Tibial nerve (tissue), 4 donors: ENCODE measurements at regions not wholly inside any gene's neighbourhood (a gene's known extent, or its start where the extent isn't known, plus 50 kb on each side); places are given as distances from the start of the nearest gene placed in this dataset.
A peak's percentile ranks its signal among the peaks of the same experiment; 100 is the strongest.

ENCODE experiments used
- DNase-seq, 2 donors: peaks; one replicate each; pipeline ENCODE4 v3.0.0-alpha.2; 2019; ENCODE audit warnings: low spot score in 2 of 2
- H3K27ac ChIP-seq, 4 donors: fragments of 200-600 bp; sonication (generic) in 3 of 4; one replicate each; pipeline ENCODE4 v1.5.1; 2017 to 2019; ENCODE audit warnings: mild to moderate bottlenecking in 1 of 4
- H3K27me3 ChIP-seq, 2 donors: fragments of 200-600 bp; sonication (generic) in 1 of 2; one replicate each; pipeline versions ENCODE4 v1.5.1 to v1.6.0; 2017 to 2019
- H3K36me3 ChIP-seq, 3 donors: fragments of 200-600 bp; sonication (generic); one replicate each; pipeline ENCODE4 v1.5.1; 2018 to 2019
- H3K4me1 ChIP-seq, 4 donors: fragments of 200-600 bp; sonication (generic) in 3 of 4; one replicate each; pipeline ENCODE4 v1.5.1; 2017 to 2019
- H3K4me3 ChIP-seq, 4 donors: fragments of 200-600 bp; sonication (generic) in 3 of 4; one replicate each; pipeline ENCODE4 v1.5.1; 2017 to 2019; ENCODE audit warnings: mild to moderate bottlenecking in 1 of 4, moderate library complexity in 1 of 4
- H3K9me3 ChIP-seq, 4 donors: fragments of 200-600 bp; sonication (generic) in 3 of 4; one replicate each; pipeline ENCODE4 v1.5.1; 2017 to 2019
- CTCF ChIP-seq, 5 experiments: fragments of 200-600 bp in 3 of 5; fragments of 450-650 bp in 2 of 5; sonication (generic) in 3 of 5; IDR thresholded peaks; one replicate each; pipeline ENCODE4 v1.5.1; 2016 to 2019; ENCODE audit warnings: antibody characterized with exemption in 5 of 5, mild to moderate bottlenecking in 3 of 5, moderate library complexity in 2 of 5
- EP300 ChIP-seq, 2 donors: sonication (generic); formaldehyde crosslinking; IDR thresholded peaks; one replicate each; pipeline ENCODE4 v1.6.1; 2017; ENCODE audit warnings: antibody characterized with exemption in 2 of 2, mild to moderate bottlenecking in 1 of 2
- POLR2A ChIP-seq, 2 donors: fragments of 450-650 bp; IDR thresholded peaks; one replicate each; pipeline ENCODE4 v1.6.1; 2017; ENCODE audit warnings: antibody characterized with exemption in 2 of 2, mild to moderate bottlenecking in 2 of 2, moderate library complexity in 2 of 2
- WGBS, 2 donors: methylation state at CpG; one replicate each; pipeline ENCODE4 v1.1.5; 2018; 5-methylcytosine and 5-hydroxymethylcytosine counted together

GRCh38 chr6:141486942-141487341, 645.8 kb upstream of the GJE1 start:
- Histone ChIP-seq H3K27me3 (no peaks in the 10 kb centered on the region), H3K27ac (no peak overlapping the region), H3K9me3 (peaks cover 0 to 4% (median 0%) of the 10 kb centered on the region in 4 donors), H3K36me3 (no peaks in the 10 kb centered on the region), H3K4me1 (peaks cover 0 to 27% (median 9%) of the 10 kb centered on the region in 4 donors), H3K4me3 (no peak overlapping the region)
- 61 to 68% methylated on average over 3 of the region's 3 CpGs for WGBS, 2 donors
- TF ChIP-seq CTCF (IDR thresholded peaks at IDR 0.05) (no peak), EP300 (IDR thresholded peaks at IDR 0.05) (no peak), POLR2A (IDR thresholded peaks at IDR 0.05) (no peak)
- no peak for DNase-seq

GRCh38 chr6:141484711-141485110, 648.0 kb upstream of the GJE1 start:
- Histone ChIP-seq H3K9me3 (peaks cover 0 to 4% (median 0%) of the 10 kb centered on the region in 4 donors), H3K4me3 (no peak overlapping the region), H3K36me3 (no peaks in the 10 kb centered on the region), H3K4me1 (peaks cover 0 to 27% (median 9%) of the 10 kb centered on the region in 4 donors), H3K27ac (peak overlapping the region; percentile 24 to 84 (median 76)), H3K27me3 (no peaks in the 10 kb centered on the region)
- DNase-seq, result no peak
- TF ChIP-seq EP300 (IDR thresholded peaks at IDR 0.05), result no peak
- TF ChIP-seq POLR2A (IDR thresholded peaks at IDR 0.05), result no peak
- no peak for TF ChIP-seq CTCF (IDR thresholded peaks at IDR 0.05)
- WGBS, 2 donors, result 71 to 74% methylated on average over 3 of the region's 3 CpGs

- H3K27ac ChIP-seq, result peak overlapping the region; percentile 24 to 84 (median 76)
- H3K9me3 ChIP-seq, result no peaks in the 10 kb centered on the region
- H3K4me1 ChIP-seq, result peaks cover 0 to 27% (median 9%) of the 10 kb centered on the region in 4 donors
- H3K36me3 ChIP-seq, result no peaks in the 10 kb centered on the region
- no peak for DNase-seq
- WGBS, 2 donors, result 2 to 4% methylated on average over 5 of the region's 5 CpGs
- TF ChIP-seq EP300 (IDR thresholded peaks at IDR 0.05), result peak; percentile 67 to 80
- no peak for TF ChIP-seq CTCF (IDR thresholded peaks at IDR 0.05)
- no peak for TF ChIP-seq POLR2A (IDR thresholded peaks at IDR 0.05)
- no peaks in the 10 kb centered on the region for H3K27me3 ChIP-seq
- peak overlapping the region; percentile 5 to 40 (median 30) for H3K4me3 ChIP-seq
Measured at GRCh38 chr6:141483598-141484061, 649.1 kb upstream of the GJE1 start.

- peak overlapping the region; percentile 5 to 40 (median 30) for H3K4me3 ChIP-seq
- H3K27me3 ChIP-seq, result no peaks in the 10 kb centered on the region
- H3K9me3 ChIP-seq, result no peaks in the 10 kb centered on the region
- H3K36me3 ChIP-seq, result no peaks in the 10 kb centered on the region
- TF ChIP-seq POLR2A (IDR thresholded peaks at IDR 0.05) (no peak), EP300 (IDR thresholded peaks at IDR 0.05) (no peak), CTCF (IDR thresholded peaks at IDR 0.05) (no peak)
- no peak for DNase-seq
- peak overlapping the region in 3 of 4 donors; percentile 75 to 84 (median 78) for H3K27ac ChIP-seq
- 6 to 7% methylated on average over 6 of the region's 6 CpGs for WGBS, 2 donors
- H3K4me1 ChIP-seq, result peaks cover 0 to 27% (median 9%) of the 10 kb centered on the region in 4 donors
Measured at GRCh38 chr6:141482796-141483597, 649.7 kb upstream of the GJE1 start.

GRCh38 chr6:141475259-141475658, 657.5 kb upstream of the GJE1 start:
- DNase-seq, result no peak
- H3K27ac ChIP-seq, result no peak overlapping the region
- H3K4me3 ChIP-seq, result no peak overlapping the region
- no peaks in the 10 kb centered on the region for H3K4me1 ChIP-seq
- TF ChIP-seq EP300 (IDR thresholded peaks at IDR 0.05) (no peak), POLR2A (IDR thresholded peaks at IDR 0.05) (no peak), CTCF (IDR thresholded peaks at IDR 0.05) (no peak)
- H3K27me3 ChIP-seq, result no peaks in the 10 kb centered on the region
- no peaks in the 10 kb centered on the region for H3K9me3 ChIP-seq
- 57 to 60% methylated on average over 2 of the region's 2 CpGs for WGBS, 2 donors
- no peaks in the 10 kb centered on the region for H3K36me3 ChIP-seq
